ENCODE measurements at regions not wholly inside any gene's neighbourhood (a gene's known extent, or its start where the extent isn't known, plus 50 kb on each side); places are given as distances from the start of the nearest gene placed in this dataset.

GRCh38 chr7:41818765-41819398, 116.0 kb upstream of the INHBA start:
- TF ChIP-seq CTCF (IDR thresholded peaks at IDR 0.05; ENCODE audit: low read depth, low read length, missing input control) (no peak), TAF1 (conservative IDR thresholded peaks at IDR 0.05) (no peak), REST (IDR thresholded peaks at IDR 0.05) (no peak), NR2F2 (IDR thresholded peaks at IDR 0.05) (no peak)
